Common myeloid progenitor, CD34-positive (primary cell): ENCODE measurements at regions not wholly inside any gene's neighbourhood (a gene's known extent, or its start where the extent isn't known, plus 50 kb on each side); places are given as distances from the start of the nearest gene placed in this dataset.
A peak's percentile ranks its signal among the peaks of the same experiment; 100 is the strongest.

ENCODE experiments used
- CTCF ChIA-PET: fragments of 350-600 bp; sonication (Branson Sonifier 250); formaldehyde crosslinking; loops from one replicate; lab custom pipeline; 2021; ENCODE audit warnings: antibody characterized with exemption; lab: Charles Lee
- POLR2A ChIA-PET: fragments of 350-600 bp; sonication (Branson Sonifier 250); formaldehyde crosslinking; loops from one replicate; lab custom pipeline; 2021; ENCODE audit warnings: antibody characterized with exemption; lab: Charles Lee
- DNase-seq, 3 donors: peaks; one replicate each; pipeline versions ENCODE4 v3.0.0 to v3.0.0-alpha.2; 2013
- H3K27ac ChIP-seq, 2 experiments: 1 replicate in 1 of 2; 2 replicates in 1 of 2; pipeline ENCODE4 v1.7.0; 2013; ENCODE audit warnings: inconsistent platforms in 2 of 2, low read length in 2 of 2, mild to moderate bottlenecking in 2 of 2, low read depth in 1 of 2, moderate library complexity in 1 of 2; ENCODE audit not compliant: severe bottlenecking in 2 of 2, insufficient read depth in 1 of 2, poor library complexity in 1 of 2
- H3K27me3 ChIP-seq, 5 experiments: replicated peaks in 2 of 5; 1 replicate in 3 of 5; 2 replicates in 2 of 5; pipeline versions ENCODE4 v1.6.1 to v1.7.0; 2013; ENCODE audit warnings: low read length in 4 of 5, mild to moderate bottlenecking in 2 of 5, moderate library complexity in 2 of 5, inconsistent platforms in 1 of 5; ENCODE audit not compliant: insufficient read depth in 5 of 5, control insufficient read depth in 4 of 5
- H3K36me3 ChIP-seq, 4 experiments: 1 replicate in 2 of 4; 2 replicates in 2 of 4; pipeline versions ENCODE4 v1.6.1 to v1.7.0; 2013; ENCODE audit warnings: low read length in 3 of 4, control low read depth in 1 of 4, mild to moderate bottlenecking in 1 of 4; ENCODE audit not compliant: control insufficient read depth in 4 of 4, insufficient read depth in 4 of 4
- H3K4me1 ChIP-seq, 4 experiments: 1 replicate in 3 of 4; 2 replicates in 1 of 4; pipeline versions ENCODE4 v1.6.1 to v1.7.1; 2013; ENCODE audit warnings: low read length in 3 of 4, mild to moderate bottlenecking in 3 of 4, control low read depth in 1 of 4, inconsistent platforms in 1 of 4, moderate library complexity in 1 of 4; ENCODE audit not compliant: control insufficient read depth in 4 of 4, insufficient read depth in 4 of 4; ENCODE audit errors: control extremely low read depth in 1 of 4
- H3K4me3 ChIP-seq, 7 experiments: 1 replicate in 4 of 7; 2 replicates in 3 of 7; pipeline versions ENCODE4 v1.5.1 to v1.7.0; 2013; ENCODE audit warnings: mild to moderate bottlenecking in 7 of 7, low read length in 6 of 7, moderate library complexity in 6 of 7, inconsistent platforms in 2 of 7, low read depth in 2 of 7, control low read depth in 1 of 7; ENCODE audit not compliant: insufficient read depth in 4 of 7, control insufficient read depth in 1 of 7; ENCODE audit errors: extremely low read depth in 1 of 7
- H3K9me3 ChIP-seq, 5 experiments: 1 replicate in 4 of 5; 2 replicates in 1 of 5; pipeline versions ENCODE4 v1.6.1 to v1.7.1; 2013; ENCODE audit warnings: low read length in 4 of 5, mild to moderate bottlenecking in 2 of 5, inconsistent platforms in 1 of 5, low read depth in 1 of 5, moderate library complexity in 1 of 5; ENCODE audit not compliant: control insufficient read depth in 4 of 5, insufficient read depth in 2 of 5; ENCODE audit errors: control extremely low read depth in 1 of 5
- WGBS: methylation state at CpG from one replicate; pipeline ENCODE4 v1.1.5; 2013; ENCODE audit not compliant: insufficient coverage; 5-methylcytosine and 5-hydroxymethylcytosine counted together

- Histone ChIP-seq H3K4me3 (no peak overlapping the region), H3K4me1 (peaks cover 0 to 4% (median 0%) of the 10 kb centered on the region in 4 experiments), H3K27me3 (peaks cover 0 to 7% (median 1%) of the 10 kb centered on the region in 5 experiments), H3K36me3 (no peaks in the 10 kb centered on the region), H3K27ac (no peak overlapping the region), H3K9me3 (no peaks in the 10 kb centered on the region)
- ChIA-PET POLR2A (no interaction called here), CTCF (no interaction called here)
- no peak for DNase-seq
- WGBS: 100% methylated on average over 1 of the region's 3 CpGs
Observed at GRCh38 chr3:43885908-43886618, 195.3 kb downstream of the ABHD5 start.

GRCh38 chr3:43892061-43892460 lies 201.3 kb downstream of the ABHD5 start:
- DNase-seq: no peak
- peaks cover 6 to 17% (median 11%) of the 10 kb centered on the region in 4 experiments for H3K4me1 ChIP-seq
- H3K4me3 ChIP-seq: no peak overlapping the region
- no peak overlapping the region for H3K27ac ChIP-seq
- peaks cover 0 to 3% (median 0%) of the 10 kb centered on the region in 5 experiments for H3K9me3 ChIP-seq
- peaks cover 0 to 62% (median 40%) of the 10 kb centered on the region in 5 experiments for H3K27me3 ChIP-seq
- 82% methylated on average over 3 of the region's 6 CpGs for WGBS
- no peaks in the 10 kb centered on the region for H3K36me3 ChIP-seq
- ChIA-PET POLR2A (no interaction called here), CTCF (no interaction called here)

- Histone ChIP-seq H3K27me3 (peaks cover 0 to 63% (median 41%) of the 10 kb centered on the region in 5 experiments), H3K36me3 (no peaks in the 10 kb centered on the region), H3K4me3 (no peak overlapping the region), H3K9me3 (peaks cover 0 to 3% (median 0%) of the 10 kb centered on the region in 5 experiments), H3K4me1 (peaks cover 6 to 17% (median 11%) of the 10 kb centered on the region in 4 experiments), H3K27ac (no peak overlapping the region)
- CTCF ChIA-PET: no interaction called here
- POLR2A ChIA-PET: no interaction called here
- peak in 2 of 3 donors; percentile 62 to 66 for DNase-seq
- WGBS: 11% methylated on average over 5 of the region's 7 CpGs
Observed at GRCh38 chr3:43892526-43892925, 201.8 kb downstream of the ABHD5 start.

- Histone ChIP-seq H3K4me3 (peak overlapping the region in 4 of 7 experiments; percentile 45 to 65 (median 50)), H3K27ac (no peak overlapping the region), H3K36me3 (no peaks in the 10 kb centered on the region), H3K27me3 (peaks cover 0 to 66% (median 41%) of the 10 kb centered on the region in 5 experiments), H3K9me3 (peaks cover 0 to 3% (median 0%) of the 10 kb centered on the region in 5 experiments), H3K4me1 (peaks cover 6 to 17% (median 11%) of the 10 kb centered on the region in 4 experiments)
- 24% methylated on average over 13 of the region's 14 CpGs for WGBS
- CTCF ChIA-PET: no interaction called here
- POLR2A ChIA-PET: interaction anchor here (0.6 kb wide), 1 partner anchor 11 kb away, joined by 3 read pairs; no protein-coding TSS in a partner anchor
- DNase-seq: peak in 2 of 3 donors; percentile 53 to 62
Observed at GRCh38 chr3:43893727-43894126, 203.0 kb downstream of the ABHD5 start.

GRCh38 chr3:43894176-43895049 lies 203.7 kb downstream of the ABHD5 start:
- no peak overlapping the region for H3K27ac ChIP-seq
- ChIA-PET POLR2A (interaction anchor here (0.6 kb wide), 1 partner anchor 12 kb away, joined by 3 read pairs; no protein-coding TSS in a partner anchor), CTCF (no interaction called here)
- no peaks in the 10 kb centered on the region for H3K36me3 ChIP-seq
- DNase-seq: peak; percentile 40 to 81 (median 73)
- H3K27me3 ChIP-seq: peaks cover 0 to 66% (median 41%) of the 10 kb centered on the region in 5 experiments
- peak overlapping the region in 6 of 7 experiments; percentile 33 to 65 (median 50) for H3K4me3 ChIP-seq
- H3K9me3 ChIP-seq: peaks cover 0 to 3% (median 0%) of the 10 kb centered on the region in 5 experiments
- peaks cover 6 to 17% (median 11%) of the 10 kb centered on the region in 4 experiments for H3K4me1 ChIP-seq
- 8% methylated on average over 46 of the region's 63 CpGs for WGBS

GRCh38 chr3:43895573-43895972 lies 204.8 kb downstream of the ABHD5 start:
- Histone ChIP-seq H3K27me3 (peaks cover 0 to 61% (median 36%) of the 10 kb centered on the region in 5 experiments), H3K27ac (no peak overlapping the region), H3K9me3 (peaks cover 0 to 3% (median 2%) of the 10 kb centered on the region in 5 experiments), H3K36me3 (no peaks in the 10 kb centered on the region), H3K4me1 (peaks cover 6 to 17% (median 11%) of the 10 kb centered on the region in 4 experiments), H3K4me3 (no peak overlapping the region)
- ChIA-PET POLR2A (no interaction called here), CTCF (no interaction called here)
- no peak for DNase-seq
- 86% methylated on average over 3 of the region's 4 CpGs for WGBS
